ENCODE measurements at regions not wholly inside any gene's neighbourhood (a gene's known extent, or its start where the extent isn't known, plus 50 kb on each side); places are given as distances from the start of the nearest gene placed in this dataset.
A peak's percentile ranks its signal among the peaks of the same experiment; 100 is the strongest.

GRCh38 chr6:43856005-43856765, 86.2 kb downstream of the VEGFA start (continued):
- TF ChIP-seq, protein P1, sequence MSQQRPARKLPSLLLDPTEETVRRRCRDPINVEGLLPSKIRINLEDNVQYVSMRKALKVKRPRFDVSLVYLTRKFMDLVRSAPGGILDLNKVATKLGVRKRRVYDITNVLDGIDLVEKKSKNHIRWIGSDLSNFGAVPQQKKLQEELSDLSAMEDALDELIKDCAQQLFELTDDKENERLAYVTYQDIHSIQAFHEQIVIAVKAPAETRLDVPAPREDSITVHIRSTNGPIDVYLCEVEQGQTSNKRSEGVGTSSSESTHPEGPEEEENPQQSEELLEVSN (IDR thresholded peaks at IDR 0.05; ENCODE audit: borderline replicate concordance in 1 of 2, extremely low read depth in 1 of 2, insufficient read depth in 1 of 2, insufficient read length in 1 of 2, low read depth in 1 of 2, low read length in 1 of 2, poor library complexity in 1 of 2, severe bottlenecking in 1 of 2) = no peak
- TF ChIP-seq, protein P2, sequence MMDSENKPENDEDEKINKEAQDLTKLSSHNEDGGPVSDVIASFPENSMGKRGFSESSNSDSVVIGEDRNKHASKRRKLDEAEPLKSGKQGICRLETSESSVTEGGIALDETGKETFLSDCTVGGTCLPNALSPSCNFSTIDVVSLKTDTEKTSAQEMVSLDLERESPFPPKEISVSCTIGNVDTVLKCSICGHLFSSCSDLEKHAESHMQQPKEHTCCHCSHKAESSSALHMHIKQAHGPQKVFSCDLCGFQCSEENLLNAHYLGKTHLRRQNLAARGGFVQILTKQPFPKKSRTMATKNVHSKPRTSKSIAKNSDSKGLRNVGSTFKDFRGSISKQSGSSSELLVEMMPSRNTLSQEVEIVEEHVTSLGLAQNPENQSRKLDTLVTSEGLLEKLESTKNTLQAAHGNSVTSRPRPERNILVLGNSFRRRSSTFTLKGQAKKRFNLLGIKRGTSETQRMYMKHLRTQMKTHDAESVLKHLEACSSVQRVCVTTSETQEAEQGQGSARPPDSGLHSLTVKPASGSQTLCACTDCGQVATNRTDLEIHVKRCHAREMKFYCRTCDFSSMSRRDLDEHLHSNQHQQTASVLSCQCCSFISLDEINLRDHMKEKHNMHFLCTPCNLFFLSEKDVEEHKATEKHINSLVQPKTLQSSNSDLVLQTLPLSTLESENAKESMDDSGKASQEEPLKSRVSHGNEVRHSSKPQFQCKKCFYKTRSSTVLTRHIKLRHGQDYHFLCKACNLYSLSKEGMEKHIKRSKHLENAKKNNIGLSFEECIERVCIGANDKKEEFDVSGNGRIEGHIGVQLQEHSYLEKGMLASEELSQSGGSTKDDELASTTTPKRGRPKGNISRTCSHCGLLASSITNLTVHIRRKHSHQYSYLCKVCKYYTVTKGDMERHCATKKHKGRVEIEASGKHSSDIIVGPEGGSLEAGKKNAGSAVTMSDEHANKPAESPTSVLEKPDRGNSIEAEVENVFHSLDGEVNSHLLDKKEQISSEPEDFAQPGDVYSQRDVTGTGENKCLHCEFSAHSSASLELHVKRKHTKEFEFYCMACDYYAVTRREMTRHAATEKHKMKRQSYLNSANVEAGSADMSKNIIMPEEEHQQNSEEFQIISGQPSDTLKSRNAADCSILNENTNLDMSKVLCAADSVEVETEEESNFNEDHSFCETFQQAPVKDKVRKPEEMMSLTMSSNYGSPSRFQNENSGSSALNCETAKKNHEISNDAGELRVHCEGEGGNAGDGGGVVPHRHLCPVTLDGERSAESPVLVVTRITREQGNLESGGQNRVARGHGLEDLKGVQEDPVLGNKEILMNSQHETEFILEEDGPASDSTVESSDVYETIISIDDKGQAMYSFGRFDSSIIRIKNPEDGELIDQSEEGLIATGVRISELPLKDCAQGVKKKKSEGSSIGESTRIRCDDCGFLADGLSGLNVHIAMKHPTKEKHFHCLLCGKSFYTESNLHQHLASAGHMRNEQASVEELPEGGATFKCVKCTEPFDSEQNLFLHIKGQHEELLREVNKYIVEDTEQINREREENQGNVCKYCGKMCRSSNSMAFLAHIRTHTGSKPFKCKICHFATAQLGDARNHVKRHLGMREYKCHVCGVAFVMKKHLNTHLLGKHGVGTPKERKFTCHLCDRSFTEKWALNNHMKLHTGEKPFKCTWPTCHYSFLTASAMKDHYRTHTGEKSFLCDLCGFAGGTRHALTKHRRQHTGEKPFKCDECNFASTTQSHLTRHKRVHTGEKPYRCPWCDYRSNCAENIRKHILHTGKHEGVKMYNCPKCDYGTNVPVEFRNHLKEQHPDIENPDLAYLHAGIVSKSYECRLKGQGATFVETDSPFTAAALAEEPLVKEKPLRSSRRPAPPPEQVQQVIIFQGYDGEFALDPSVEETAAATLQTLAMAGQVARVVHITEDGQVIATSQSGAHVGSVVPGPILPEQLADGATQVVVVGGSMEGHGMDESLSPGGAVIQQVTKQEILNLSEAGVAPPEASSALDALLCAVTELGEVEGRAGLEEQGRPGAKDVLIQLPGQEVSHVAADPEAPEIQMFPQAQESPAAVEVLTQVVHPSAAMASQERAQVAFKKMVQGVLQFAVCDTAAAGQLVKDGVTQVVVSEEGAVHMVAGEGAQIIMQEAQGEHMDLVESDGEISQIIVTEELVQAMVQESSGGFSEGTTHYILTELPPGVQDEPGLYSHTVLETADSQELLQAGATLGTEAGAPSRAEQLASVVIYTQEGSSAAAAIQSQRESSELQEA (IDR thresholded peaks at IDR 0.05; ENCODE audit: low read depth) = no peak
- TF ChIP-seq, protein P3, sequence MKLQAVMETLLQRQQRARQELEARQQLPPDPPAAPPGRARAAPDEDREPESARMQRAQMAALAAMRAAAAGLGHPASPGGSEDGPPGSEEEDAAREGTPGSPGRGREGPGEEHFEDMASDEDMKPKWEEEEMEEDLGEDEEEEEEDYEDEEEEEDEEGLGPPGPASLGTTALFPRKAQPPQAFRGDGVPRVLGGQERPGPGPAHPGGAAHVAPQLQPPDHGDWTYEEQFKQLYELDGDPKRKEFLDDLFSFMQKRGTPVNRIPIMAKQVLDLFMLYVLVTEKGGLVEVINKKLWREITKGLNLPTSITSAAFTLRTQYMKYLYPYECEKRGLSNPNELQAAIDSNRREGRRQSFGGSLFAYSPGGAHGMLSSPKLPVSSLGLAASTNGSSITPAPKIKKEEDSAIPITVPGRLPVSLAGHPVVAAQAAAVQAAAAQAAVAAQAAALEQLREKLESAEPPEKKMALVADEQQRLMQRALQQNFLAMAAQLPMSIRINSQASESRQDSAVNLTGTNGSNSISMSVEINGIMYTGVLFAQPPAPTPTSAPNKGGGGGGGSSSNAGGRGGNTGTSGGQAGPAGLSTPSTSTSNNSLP (IDR thresholded peaks at IDR 0.05; ENCODE audit: borderline replicate concordance, low read depth, low read length) = no peak
- no peak for TF ChIP-seq TARDBP (IDR thresholded peaks at IDR 0.05)
- peak; percentile 72 for TF ChIP-seq ZFX (CRISPR knock-in tag; IDR thresholded peaks at IDR 0.05)
- TF ChIP-seq E2F8 (IDR thresholded peaks at IDR 0.05; ENCODE audit: low read depth, partially characterized antibody) = no peak
- TF ChIP-seq KLF6 (CRISPR knock-in tag; IDR thresholded peaks at IDR 0.05; ENCODE audit: borderline replicate concordance) = peak; percentile 42; the same call in 1 of the 2 replicates
- TF ChIP-seq ZNF347 (CRISPR knock-in tag; IDR thresholded peaks at IDR 0.05; ENCODE audit: low read depth) = no peak
- no peak for TF ChIP-seq NCOA2 (IDR thresholded peaks at IDR 0.05; ENCODE audit: partially characterized antibody in 2 of 2)
- TF ChIP-seq SMARCB1 (IDR thresholded peaks at IDR 0.05; ENCODE audit: insufficient read length, low read depth) = no peak
- no peak for TF ChIP-seq POLR2AphosphoS5 (IDR thresholded peaks at IDR 0.05; ENCODE audit: control insufficient read depth, insufficient read depth, low read depth, low read length)
- no peak for TF ChIP-seq RNF2 (IDR thresholded peaks at IDR 0.05)
- TF ChIP-seq TAF9B (IDR thresholded peaks at IDR 0.05; ENCODE audit: partially characterized antibody) = no peak

Measured in K562 (cell line).